ENCODE measurements at regions not wholly inside any gene's neighbourhood (a gene's known extent, or its start where the extent isn't known, plus 50 kb on each side); places are given as distances from the start of the nearest gene placed in this dataset.

- H3K36me3 Mint-ChIP-seq (ENCODE audit: low read depth): no peaks in the 10 kb centered on the region
These were observed 268.5 kb upstream of the CCL2 start for GRCh38 chr17:33986566-33986965.

GRCh38 chr17:33987162-33987561 is 267.9 kb upstream of the CCL2 start:
- Mint-ChIP-seq H3K27me3 (peaks cover 29% of the 10 kb centered on the region), H3K9me3 (peaks cover 4% of the 10 kb centered on the region), H3K27ac (no peak overlapping the region), H3K4me1 (no peaks in the 10 kb centered on the region), H3K4me3 (no peak overlapping the region), H3K36me3 (ENCODE audit: low read depth) (no peaks in the 10 kb centered on the region)
- ATAC-seq (replicated peaks): no peak

More at GRCh38 chr17:33986566-33986965, 268.5 kb upstream of the CCL2 start:
- Mint-ChIP-seq H3K4me3 (no peak overlapping the region), H3K27ac (no peak overlapping the region), H3K9me3 (peaks cover 4% of the 10 kb centered on the region), H3K27me3 (peaks cover 29% of the 10 kb centered on the region), H3K4me1 (no peaks in the 10 kb centered on the region)
- no peak for ATAC-seq (replicated peaks)

GRCh38 chr17:33989361-33990148 is 265.5 kb upstream of the CCL2 start:
- no peak overlapping the region for H3K27ac Mint-ChIP-seq

GRCh38 chr17:33990943-33991706 is 264.0 kb upstream of the CCL2 start:
- H3K36me3 Mint-ChIP-seq (ENCODE audit: low read depth): no peaks in the 10 kb centered on the region
- no peaks in the 10 kb centered on the region for H3K4me1 Mint-ChIP-seq
- H3K4me3 Mint-ChIP-seq: no peak overlapping the region
- peaks cover 4% of the 10 kb centered on the region for H3K9me3 Mint-ChIP-seq
- no peak for ATAC-seq (replicated peaks)
- H3K27me3 Mint-ChIP-seq: peaks cover 26% of the 10 kb centered on the region
- H3K27ac Mint-ChIP-seq: no peak overlapping the region

More at GRCh38 chr17:33989361-33990148, 265.5 kb upstream of the CCL2 start:
- Mint-ChIP-seq H3K27me3 (peaks cover 27% of the 10 kb centered on the region), H3K36me3 (ENCODE audit: low read depth) (no peaks in the 10 kb centered on the region), H3K9me3 (peaks cover 4% of the 10 kb centered on the region), H3K4me3 (no peak overlapping the region), H3K4me1 (no peaks in the 10 kb centered on the region)
- no peak for ATAC-seq (replicated peaks)

- peaks cover 26% of the 10 kb centered on the region for H3K27me3 Mint-ChIP-seq
- H3K9me3 Mint-ChIP-seq: peaks cover 4% of the 10 kb centered on the region
- no peak overlapping the region for H3K27ac Mint-ChIP-seq
- no peak for ATAC-seq (replicated peaks)
- H3K36me3 Mint-ChIP-seq (ENCODE audit: low read depth): no peaks in the 10 kb centered on the region
- H3K4me3 Mint-ChIP-seq: no peak overlapping the region
- no peaks in the 10 kb centered on the region for H3K4me1 Mint-ChIP-seq
These were observed 263.0 kb upstream of the CCL2 start for GRCh38 chr17:33992113-33992512.

GRCh38 chr17:34000639-34001038 is 254.4 kb upstream of the CCL2 start:
- Mint-ChIP-seq H3K27ac (no peak overlapping the region), H3K4me1 (no peaks in the 10 kb centered on the region), H3K36me3 (ENCODE audit: low read depth) (no peaks in the 10 kb centered on the region), H3K27me3 (peaks cover 25% of the 10 kb centered on the region), H3K4me3 (no peak overlapping the region), H3K9me3 (peaks cover 19% of the 10 kb centered on the region)
- ATAC-seq (replicated peaks): no peak

- Mint-ChIP-seq H3K4me3 (no peak overlapping the region), H3K27me3 (peaks cover 29% of the 10 kb centered on the region), H3K36me3 (ENCODE audit: low read depth) (no peaks in the 10 kb centered on the region), H3K27ac (no peak overlapping the region), H3K4me1 (no peaks in the 10 kb centered on the region), H3K9me3 (peaks cover 19% of the 10 kb centered on the region)
- no peak for ATAC-seq (replicated peaks)
These were observed 253.8 kb upstream of the CCL2 start for GRCh38 chr17:34001246-34001645.

- peaks cover 8% of the 10 kb centered on the region for H3K9me3 Mint-ChIP-seq
- peaks cover 26% of the 10 kb centered on the region for H3K27me3 Mint-ChIP-seq
- no peaks in the 10 kb centered on the region for H3K36me3 Mint-ChIP-seq (ENCODE audit: low read depth)
These were observed 249.0 kb upstream of the CCL2 start for GRCh38 chr17:34006126-34006525.

GRCh38 chr17:34008125-34008524 is 247.0 kb upstream of the CCL2 start:
- H3K4me3 Mint-ChIP-seq: no peak overlapping the region
- no peak for ATAC-seq (replicated peaks)
- H3K27me3 Mint-ChIP-seq: peaks cover 30% of the 10 kb centered on the region
- no peaks in the 10 kb centered on the region for H3K36me3 Mint-ChIP-seq (ENCODE audit: low read depth)
- no peaks in the 10 kb centered on the region for H3K9me3 Mint-ChIP-seq
- no peaks in the 10 kb centered on the region for H3K4me1 Mint-ChIP-seq
- no peak overlapping the region for H3K27ac Mint-ChIP-seq

More at GRCh38 chr17:34006126-34006525, 249.0 kb upstream of the CCL2 start:
- no peak overlapping the region for H3K4me3 Mint-ChIP-seq
- no peaks in the 10 kb centered on the region for H3K4me1 Mint-ChIP-seq
- H3K27ac Mint-ChIP-seq: no peak overlapping the region
- ATAC-seq (replicated peaks): no peak

GRCh38 chr17:34009912-34010311 is 245.2 kb upstream of the CCL2 start:
- no peak for ATAC-seq (replicated peaks)
- Mint-ChIP-seq H3K4me1 (no peaks in the 10 kb centered on the region), H3K9me3 (no peaks in the 10 kb centered on the region), H3K36me3 (ENCODE audit: low read depth) (no peaks in the 10 kb centered on the region), H3K4me3 (no peak overlapping the region), H3K27me3 (peaks cover 23% of the 10 kb centered on the region), H3K27ac (no peak overlapping the region)

- Mint-ChIP-seq H3K9me3 (no peaks in the 10 kb centered on the region), H3K36me3 (ENCODE audit: low read depth) (no peaks in the 10 kb centered on the region)
These were observed 244.6 kb upstream of the CCL2 start for GRCh38 chr17:34010534-34010933.

GRCh38 chr17:34011599-34011998 is 243.5 kb upstream of the CCL2 start:
- Mint-ChIP-seq H3K4me3 (no peak overlapping the region), H3K36me3 (ENCODE audit: low read depth) (no peaks in the 10 kb centered on the region), H3K27ac (no peak overlapping the region), H3K27me3 (peaks cover 11% of the 10 kb centered on the region), H3K9me3 (no peaks in the 10 kb centered on the region), H3K4me1 (no peaks in the 10 kb centered on the region)
- ATAC-seq (replicated peaks): no peak

More at GRCh38 chr17:34010534-34010933, 244.6 kb upstream of the CCL2 start:
- Mint-ChIP-seq H3K27me3 (peaks cover 17% of the 10 kb centered on the region), H3K27ac (no peak overlapping the region), H3K4me1 (no peaks in the 10 kb centered on the region), H3K4me3 (no peak overlapping the region)
- no peak for ATAC-seq (replicated peaks)

- Mint-ChIP-seq H3K27ac (no peak overlapping the region), H3K36me3 (ENCODE audit: low read depth) (no peaks in the 10 kb centered on the region), H3K4me3 (no peak overlapping the region), H3K4me1 (no peaks in the 10 kb centered on the region), H3K9me3 (no peaks in the 10 kb centered on the region), H3K27me3 (peaks cover 11% of the 10 kb centered on the region)
- ATAC-seq (replicated peaks): no peak
These were observed 242.2 kb upstream of the CCL2 start for GRCh38 chr17:34012709-34013375.

GRCh38 chr17:34015253-34015652 is 239.8 kb upstream of the CCL2 start:
- Mint-ChIP-seq H3K4me3 (no peak overlapping the region), H3K36me3 (ENCODE audit: low read depth) (no peaks in the 10 kb centered on the region), H3K4me1 (no peaks in the 10 kb centered on the region), H3K27ac (no peak overlapping the region), H3K9me3 (no peaks in the 10 kb centered on the region), H3K27me3 (peaks cover 11% of the 10 kb centered on the region)
- no peak for ATAC-seq (replicated peaks)

Measured in activated T-helper 17 cell treated with anti-CD3 and anti-CD28 coated beads, Interleukin-2, amount 50 U/mL, for 72 hours (primary cell).